ENCODE measurements at regions not wholly inside any gene's neighbourhood (a gene's known extent, or its start where the extent isn't known, plus 50 kb on each side); places are given as distances from the start of the nearest gene placed in this dataset.

GRCh38 chr6:71031912-71032311 lies 75.1 kb upstream of the B3GAT2 start:
- H3K27me3 Mint-ChIP-seq = peaks cover 3 to 13% of the 10 kb centered on the region in 2 donors
- no peaks in the 10 kb centered on the region for H3K36me3 Mint-ChIP-seq
- no peak overlapping the region for H3K4me3 ChIP-seq (ENCODE audit: low read length in 2 of 2)
- H3K27ac ChIP-seq (ENCODE audit: low read depth, low read length) = no peak overlapping the region
- no peak for DNase-seq
- H3K27ac Mint-ChIP-seq = no peak overlapping the region
- H3K36me3 ChIP-seq (ENCODE audit: insufficient read depth, low read length) = no peaks in the 10 kb centered on the region
- H3K4me1 Mint-ChIP-seq = no peaks in the 10 kb centered on the region
- no peaks in the 10 kb centered on the region for H3K27me3 ChIP-seq (ENCODE audit: insufficient read depth, low read length)
- no peaks in the 10 kb centered on the region for H3K9me3 ChIP-seq (ENCODE audit: control insufficient read depth in 1 of 2, low read length in 2 of 2)
- H3K4me3 Mint-ChIP-seq = no peak overlapping the region
- H3K9me3 Mint-ChIP-seq = no peaks in the 10 kb centered on the region
- H3K4me1 ChIP-seq (ENCODE audit: insufficient read depth, low read length) = no peaks in the 10 kb centered on the region
- CTCF ChIA-PET (ENCODE audit: partially characterized antibody) = interaction anchor here (1.0 kb wide), 1 partner anchor 17 kb away, joined by 3 read pairs; no protein-coding TSS in a partner anchor
- intact Hi-C loops (cut with micrococcal nuclease) = no loop called here
- POLR2A ChIA-PET (ENCODE audit: partially characterized antibody) = no interaction called here

GRCh38 chr6:71033171-71033570 lies 76.3 kb upstream of the B3GAT2 start:
- Mint-ChIP-seq H3K27me3 (peaks cover 3 to 13% of the 10 kb centered on the region in 2 donors), H3K4me3 (no peak overlapping the region), H3K36me3 (no peaks in the 10 kb centered on the region), H3K4me1 (no peaks in the 10 kb centered on the region), H3K9me3 (no peaks in the 10 kb centered on the region), H3K27ac (no peak overlapping the region)
- ChIA-PET POLR2A (ENCODE audit: partially characterized antibody) (no interaction called here), CTCF (ENCODE audit: partially characterized antibody) (no interaction called here)
- DNase-seq = no peak
- Histone ChIP-seq H3K27ac (ENCODE audit: low read depth, low read length) (no peak overlapping the region), H3K36me3 (ENCODE audit: insufficient read depth, low read length) (no peaks in the 10 kb centered on the region), H3K9me3 (ENCODE audit: control insufficient read depth in 1 of 2, low read length in 2 of 2) (no peaks in the 10 kb centered on the region), H3K4me1 (ENCODE audit: insufficient read depth, low read length) (no peaks in the 10 kb centered on the region), H3K27me3 (ENCODE audit: insufficient read depth, low read length) (no peaks in the 10 kb centered on the region), H3K4me3 (ENCODE audit: low read length in 2 of 2) (no peak overlapping the region)
- intact Hi-C loops (cut with micrococcal nuclease) = no loop called here

GRCh38 chr6:71033890-71034289 lies 77.0 kb upstream of the B3GAT2 start:
- CTCF ChIA-PET (ENCODE audit: partially characterized antibody) = no interaction called here

GRCh38 chr6:71034563-71035345 lies 77.9 kb upstream of the B3GAT2 start:
- Mint-ChIP-seq H3K36me3 (no peaks in the 10 kb centered on the region), H3K27me3 (peaks cover 5 to 13% of the 10 kb centered on the region in 2 donors), H3K4me3 (no peak overlapping the region), H3K9me3 (no peaks in the 10 kb centered on the region), H3K27ac (no peak overlapping the region), H3K4me1 (no peaks in the 10 kb centered on the region)
- no peak overlapping the region for H3K4me3 ChIP-seq (ENCODE audit: low read length in 2 of 2)
- CTCF ChIA-PET (ENCODE audit: partially characterized antibody) = no interaction called here
- H3K27me3 ChIP-seq (ENCODE audit: insufficient read depth, low read length) = no peaks in the 10 kb centered on the region
- H3K27ac ChIP-seq (ENCODE audit: low read depth, low read length) = no peak overlapping the region
- POLR2A ChIA-PET (ENCODE audit: partially characterized antibody) = no interaction called here
- H3K4me1 ChIP-seq (ENCODE audit: insufficient read depth, low read length) = no peaks in the 10 kb centered on the region
- DNase-seq = no peak
- no peaks in the 10 kb centered on the region for H3K36me3 ChIP-seq (ENCODE audit: insufficient read depth, low read length)
- H3K9me3 ChIP-seq (ENCODE audit: control insufficient read depth in 1 of 2, low read length in 2 of 2) = no peaks in the 10 kb centered on the region
- intact Hi-C loops (cut with micrococcal nuclease) = no loop called here

More at GRCh38 chr6:71033890-71034289, 77.0 kb upstream of the B3GAT2 start:
- Histone ChIP-seq H3K27ac (ENCODE audit: low read depth, low read length) (no peak overlapping the region), H3K36me3 (ENCODE audit: insufficient read depth, low read length) (no peaks in the 10 kb centered on the region), H3K4me1 (ENCODE audit: insufficient read depth, low read length) (no peaks in the 10 kb centered on the region), H3K9me3 (ENCODE audit: control insufficient read depth in 1 of 2, low read length in 2 of 2) (no peaks in the 10 kb centered on the region), H3K27me3 (ENCODE audit: insufficient read depth, low read length) (no peaks in the 10 kb centered on the region), H3K4me3 (ENCODE audit: low read length in 2 of 2) (no peak overlapping the region)
- H3K4me1 Mint-ChIP-seq = no peaks in the 10 kb centered on the region
- peaks cover 5 to 13% of the 10 kb centered on the region in 2 donors for H3K27me3 Mint-ChIP-seq
- H3K36me3 Mint-ChIP-seq = no peaks in the 10 kb centered on the region
- H3K4me3 Mint-ChIP-seq = no peak overlapping the region
- intact Hi-C loops (cut with micrococcal nuclease) = no loop called here
- no peak for DNase-seq
- POLR2A ChIA-PET (ENCODE audit: partially characterized antibody) = no interaction called here
- H3K27ac Mint-ChIP-seq = no peak overlapping the region
- H3K9me3 Mint-ChIP-seq = no peaks in the 10 kb centered on the region

GRCh38 chr6:71035871-71036270 lies 79.0 kb upstream of the B3GAT2 start:
- ChIA-PET CTCF (ENCODE audit: partially characterized antibody) (no interaction called here), POLR2A (ENCODE audit: partially characterized antibody) (no interaction called here)
- Histone ChIP-seq H3K27ac (ENCODE audit: low read depth, low read length) (no peak overlapping the region), H3K27me3 (ENCODE audit: insufficient read depth, low read length) (no peaks in the 10 kb centered on the region), H3K4me1 (ENCODE audit: insufficient read depth, low read length) (no peaks in the 10 kb centered on the region), H3K9me3 (ENCODE audit: control insufficient read depth in 1 of 2, low read length in 2 of 2) (no peaks in the 10 kb centered on the region), H3K36me3 (ENCODE audit: insufficient read depth, low read length) (no peaks in the 10 kb centered on the region), H3K4me3 (ENCODE audit: low read length in 2 of 2) (no peak overlapping the region)
- H3K4me3 Mint-ChIP-seq = no peak overlapping the region
- H3K27ac Mint-ChIP-seq = no peak overlapping the region
- no peaks in the 10 kb centered on the region for H3K36me3 Mint-ChIP-seq
- no peak for DNase-seq
- H3K27me3 Mint-ChIP-seq = peaks cover 5 to 10% of the 10 kb centered on the region in 2 donors
- no peaks in the 10 kb centered on the region for H3K9me3 Mint-ChIP-seq
- intact Hi-C loops (cut with micrococcal nuclease) = no loop called here
- no peaks in the 10 kb centered on the region for H3K4me1 Mint-ChIP-seq

- intact Hi-C loops (cut with micrococcal nuclease) = no loop called here
- H3K4me1 Mint-ChIP-seq = no peaks in the 10 kb centered on the region
- H3K27me3 Mint-ChIP-seq = peaks cover 5 to 7% of the 10 kb centered on the region in 2 donors
- no peaks in the 10 kb centered on the region for H3K36me3 ChIP-seq (ENCODE audit: insufficient read depth, low read length)
- no peaks in the 10 kb centered on the region for H3K9me3 ChIP-seq (ENCODE audit: control insufficient read depth in 1 of 2, low read length in 2 of 2)
- H3K36me3 Mint-ChIP-seq = no peaks in the 10 kb centered on the region
- no peaks in the 10 kb centered on the region for H3K27me3 ChIP-seq (ENCODE audit: insufficient read depth, low read length)
- H3K4me3 Mint-ChIP-seq = no peak overlapping the region
- H3K9me3 Mint-ChIP-seq = no peaks in the 10 kb centered on the region
- ChIA-PET CTCF (ENCODE audit: partially characterized antibody) (no interaction called here), POLR2A (ENCODE audit: partially characterized antibody) (no interaction called here)
- H3K4me3 ChIP-seq (ENCODE audit: low read length in 2 of 2) = no peak overlapping the region
- DNase-seq = no peak
- H3K27ac Mint-ChIP-seq = no peak overlapping the region
- no peak overlapping the region for H3K27ac ChIP-seq (ENCODE audit: low read depth, low read length)
- H3K4me1 ChIP-seq (ENCODE audit: insufficient read depth, low read length) = no peaks in the 10 kb centered on the region
These were observed 82.0 kb upstream of the B3GAT2 start for GRCh38 chr6:71038711-71039344.

GRCh38 chr6:71040043-71040442 lies 83.2 kb upstream of the B3GAT2 start:
- Histone ChIP-seq H3K27ac (ENCODE audit: low read depth, low read length) (no peak overlapping the region), H3K27me3 (ENCODE audit: insufficient read depth, low read length) (no peaks in the 10 kb centered on the region), H3K9me3 (ENCODE audit: control insufficient read depth in 1 of 2, low read length in 2 of 2) (no peaks in the 10 kb centered on the region), H3K4me3 (ENCODE audit: low read length in 2 of 2) (no peak overlapping the region), H3K4me1 (ENCODE audit: insufficient read depth, low read length) (no peaks in the 10 kb centered on the region), H3K36me3 (ENCODE audit: insufficient read depth, low read length) (no peaks in the 10 kb centered on the region)
- no peaks in the 10 kb centered on the region for H3K36me3 Mint-ChIP-seq
- POLR2A ChIA-PET (ENCODE audit: partially characterized antibody) = no interaction called here
- no peaks in the 10 kb centered on the region for H3K9me3 Mint-ChIP-seq
- CTCF ChIA-PET (ENCODE audit: partially characterized antibody) = no interaction called here
- no peak overlapping the region for H3K27ac Mint-ChIP-seq
- no peak overlapping the region for H3K4me3 Mint-ChIP-seq
- peaks cover 3 to 5% of the 10 kb centered on the region in 2 donors for H3K27me3 Mint-ChIP-seq
- no peak for DNase-seq
- intact Hi-C loops (cut with micrococcal nuclease) = no loop called here
- H3K4me1 Mint-ChIP-seq = no peaks in the 10 kb centered on the region
